ENCODE measurements at regions not wholly inside any gene's neighbourhood (a gene's known extent, or its start where the extent isn't known, plus 50 kb on each side); places are given as distances from the start of the nearest gene placed in this dataset.

DNA sequence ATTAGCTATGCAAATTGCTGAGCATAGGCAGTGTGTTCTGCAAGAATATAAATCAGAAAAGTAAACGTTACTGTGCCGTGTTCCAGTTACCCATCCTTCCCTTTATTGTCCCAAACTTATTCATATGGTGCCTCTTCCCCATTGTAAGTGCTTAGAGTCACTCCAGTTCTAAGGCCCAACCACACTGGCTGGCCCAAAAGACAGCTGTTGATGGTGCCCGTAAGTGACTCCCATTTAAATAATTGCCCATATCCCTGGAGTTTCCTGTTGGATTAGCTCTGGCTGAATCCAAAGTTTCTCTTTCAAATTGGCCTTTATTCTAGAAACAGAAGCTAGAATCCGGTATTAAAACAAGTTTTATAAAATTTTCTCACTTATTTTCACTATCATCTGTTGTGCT, 400.1 kb upstream of the DDHD1 start:
- H3K27ac ChIP-seq, result no peak overlapping the region
- no peaks in the 10 kb centered on the region for H3K4me1 ChIP-seq (ENCODE audit: control insufficient read depth in 1 of 2, insufficient read depth in 1 of 2, low read depth in 1 of 2, low read length in 1 of 2)
- H3K27me3 ChIP-seq, result no peaks in the 10 kb centered on the region
- H3K4me3 ChIP-seq (ENCODE audit: low read depth in 1 of 2, low read length in 1 of 2), result no peak overlapping the region
- H3K36me3 ChIP-seq, result no peaks in the 10 kb centered on the region
- TF ChIP-seq, protein P1, sequence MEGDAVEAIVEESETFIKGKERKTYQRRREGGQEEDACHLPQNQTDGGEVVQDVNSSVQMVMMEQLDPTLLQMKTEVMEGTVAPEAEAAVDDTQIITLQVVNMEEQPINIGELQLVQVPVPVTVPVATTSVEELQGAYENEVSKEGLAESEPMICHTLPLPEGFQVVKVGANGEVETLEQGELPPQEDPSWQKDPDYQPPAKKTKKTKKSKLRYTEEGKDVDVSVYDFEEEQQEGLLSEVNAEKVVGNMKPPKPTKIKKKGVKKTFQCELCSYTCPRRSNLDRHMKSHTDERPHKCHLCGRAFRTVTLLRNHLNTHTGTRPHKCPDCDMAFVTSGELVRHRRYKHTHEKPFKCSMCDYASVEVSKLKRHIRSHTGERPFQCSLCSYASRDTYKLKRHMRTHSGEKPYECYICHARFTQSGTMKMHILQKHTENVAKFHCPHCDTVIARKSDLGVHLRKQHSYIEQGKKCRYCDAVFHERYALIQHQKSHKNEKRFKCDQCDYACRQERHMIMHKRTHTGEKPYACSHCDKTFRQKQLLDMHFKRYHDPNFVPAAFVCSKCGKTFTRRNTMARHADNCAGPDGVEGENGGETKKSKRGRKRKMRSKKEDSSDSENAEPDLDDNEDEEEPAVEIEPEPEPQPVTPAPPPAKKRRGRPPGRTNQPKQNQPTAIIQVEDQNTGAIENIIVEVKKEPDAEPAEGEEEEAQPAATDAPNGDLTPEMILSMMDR (IDR thresholded peaks at IDR 0.05), result no peak
- H3K9me3 ChIP-seq, result no peaks in the 10 kb centered on the region

DNA sequence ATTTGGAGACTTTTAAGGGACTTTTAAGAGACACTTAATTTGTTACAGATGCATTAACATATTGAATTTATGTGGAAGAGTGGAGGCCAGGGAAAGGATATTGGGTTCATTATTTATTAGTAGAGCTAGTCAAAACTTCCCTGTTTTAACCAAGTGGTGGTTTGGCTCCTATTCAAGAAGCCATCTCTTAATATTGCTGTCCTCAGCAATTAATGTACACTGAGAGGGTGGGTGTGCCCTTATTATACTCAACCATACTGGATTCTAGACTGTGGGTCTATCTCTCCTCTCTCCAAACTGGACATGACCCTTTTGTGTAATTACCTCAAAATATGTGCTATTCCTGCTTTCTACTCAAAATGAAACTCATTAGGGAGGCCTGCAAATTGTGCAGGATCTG, 398.7 kb upstream of the DDHD1 start:
- no peaks in the 10 kb centered on the region for H3K36me3 ChIP-seq
- no peaks in the 10 kb centered on the region for H3K4me1 ChIP-seq (ENCODE audit: control insufficient read depth in 1 of 2, insufficient read depth in 1 of 2, low read depth in 1 of 2, low read length in 1 of 2)
- H3K9me3 ChIP-seq, result no peaks in the 10 kb centered on the region
- no peaks in the 10 kb centered on the region for H3K27me3 ChIP-seq
- no peak overlapping the region for H3K4me3 ChIP-seq (ENCODE audit: low read depth in 1 of 2, low read length in 1 of 2)
- TF ChIP-seq, protein P1 (IDR thresholded peaks at IDR 0.05), result no peak
- H3K27ac ChIP-seq, result no peak overlapping the region

DNA sequence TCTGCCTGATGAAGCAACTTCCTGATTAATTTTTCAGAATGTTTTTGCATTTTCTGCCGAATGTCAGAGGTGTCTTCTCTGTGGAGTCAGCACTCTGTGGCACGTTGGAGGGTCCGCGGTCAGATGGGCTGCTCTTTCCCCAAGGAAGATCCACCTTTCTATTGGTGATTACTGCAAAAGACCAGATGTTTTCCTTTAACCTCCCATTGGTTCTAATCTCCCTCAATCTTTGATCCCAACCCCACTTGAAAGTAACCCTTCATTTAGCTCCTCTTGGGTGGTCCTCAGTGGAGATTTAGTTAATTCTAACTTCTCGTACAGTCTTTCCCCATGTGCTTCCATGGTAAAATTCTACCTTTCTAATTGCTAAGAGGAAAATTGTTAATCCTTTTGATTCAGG, 397.7 kb upstream of the DDHD1 start:
- no peaks in the 10 kb centered on the region for H3K27me3 ChIP-seq
- H3K9me3 ChIP-seq, result no peaks in the 10 kb centered on the region
- no peaks in the 10 kb centered on the region for H3K4me1 ChIP-seq (ENCODE audit: control insufficient read depth in 1 of 2, insufficient read depth in 1 of 2, low read depth in 1 of 2, low read length in 1 of 2)
- TF ChIP-seq, protein P1 (IDR thresholded peaks at IDR 0.05), result no peak
- H3K36me3 ChIP-seq, result no peaks in the 10 kb centered on the region
- H3K4me3 ChIP-seq (ENCODE audit: low read depth in 1 of 2, low read length in 1 of 2), result no peak overlapping the region
- H3K27ac ChIP-seq, result no peak overlapping the region

DNA sequence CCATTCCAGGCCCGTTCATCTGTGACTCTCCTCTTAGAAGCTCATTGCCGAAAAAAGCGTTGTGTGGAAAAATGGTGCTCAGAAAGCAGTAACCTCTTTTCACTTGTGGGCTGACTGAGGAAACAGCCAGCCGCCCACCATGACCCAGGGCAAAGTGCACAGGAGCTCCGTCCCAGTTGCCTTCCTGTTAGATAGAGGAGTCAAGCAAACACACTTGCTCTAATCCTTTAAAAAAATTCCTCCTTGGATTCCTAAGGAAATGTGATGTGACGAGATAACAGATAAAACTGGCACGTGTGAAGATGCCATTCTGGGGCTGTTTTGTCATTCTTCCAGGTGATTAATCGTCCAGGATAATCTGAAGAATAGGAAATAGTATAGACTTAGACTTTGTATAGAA, 396.8 kb upstream of the DDHD1 start:
- no peaks in the 10 kb centered on the region for H3K9me3 ChIP-seq
- H3K27ac ChIP-seq, result no peak overlapping the region
- TF ChIP-seq, protein P1 (IDR thresholded peaks at IDR 0.05), result no peak
- H3K4me3 ChIP-seq (ENCODE audit: low read depth in 1 of 2, low read length in 1 of 2), result no peak overlapping the region
- no peaks in the 10 kb centered on the region for H3K27me3 ChIP-seq
- no peaks in the 10 kb centered on the region for H3K36me3 ChIP-seq
- no peaks in the 10 kb centered on the region for H3K4me1 ChIP-seq (ENCODE audit: control insufficient read depth in 1 of 2, insufficient read depth in 1 of 2, low read depth in 1 of 2, low read length in 1 of 2)

DNA sequence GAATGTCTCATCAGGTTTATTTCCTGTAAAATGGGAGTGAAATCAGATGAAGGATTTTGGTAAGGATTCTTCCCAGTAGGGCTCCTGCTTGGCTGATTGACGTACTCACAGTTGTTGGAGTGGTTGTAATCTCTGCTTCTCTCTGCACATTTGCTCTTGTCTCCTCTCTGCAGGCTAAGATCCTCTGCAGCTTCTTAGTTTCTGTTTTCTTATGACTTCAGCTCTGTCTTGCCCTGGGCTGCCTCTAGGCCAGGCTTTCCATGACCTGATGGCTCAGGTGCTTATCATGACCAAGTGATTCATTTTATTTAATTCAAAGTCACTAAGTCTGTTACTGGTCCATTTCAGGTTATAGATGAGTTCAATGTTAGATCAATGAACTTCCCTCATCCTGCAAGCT, 394.5 kb upstream of the DDHD1 start:
- TF ChIP-seq, protein P1 (IDR thresholded peaks at IDR 0.05), result no peak
- H3K4me3 ChIP-seq (ENCODE audit: low read depth in 1 of 2, low read length in 1 of 2), result no peak overlapping the region

DNA sequence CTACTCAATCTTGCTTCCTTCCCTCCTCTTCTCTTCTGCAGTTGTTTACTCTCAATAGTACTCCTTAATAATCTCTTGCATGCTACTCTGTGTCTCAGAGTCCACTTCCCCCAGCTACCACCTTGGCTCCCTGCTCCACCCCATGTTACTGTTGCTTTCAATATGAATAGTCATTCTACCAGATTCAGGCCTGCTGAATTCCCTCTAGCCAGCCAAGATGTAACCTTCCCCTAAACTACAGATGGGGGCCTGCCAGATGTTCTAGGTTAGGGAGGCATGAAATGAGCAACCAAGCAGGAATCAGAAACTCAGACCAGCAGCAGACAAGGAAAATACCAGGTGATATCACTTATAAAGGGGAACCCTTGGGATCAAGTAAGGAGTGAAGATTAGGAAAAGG, 392.1 kb upstream of the DDHD1 start:
- TF ChIP-seq, protein P1 (IDR thresholded peaks at IDR 0.05), result no peak
- Histone ChIP-seq H3K9me3 (no peaks in the 10 kb centered on the region), H3K4me1 (ENCODE audit: control insufficient read depth in 1 of 2, insufficient read depth in 1 of 2, low read depth in 1 of 2, low read length in 1 of 2) (no peaks in the 10 kb centered on the region), H3K36me3 (no peaks in the 10 kb centered on the region), H3K27ac (no peak overlapping the region), H3K27me3 (no peaks in the 10 kb centered on the region), H3K4me3 (ENCODE audit: low read depth in 1 of 2, low read length in 1 of 2) (no peak overlapping the region)

More for the DNA sequence above, 394.5 kb upstream of the DDHD1 start:
- H3K4me1 ChIP-seq (ENCODE audit: control insufficient read depth in 1 of 2, insufficient read depth in 1 of 2, low read depth in 1 of 2, low read length in 1 of 2), result no peaks in the 10 kb centered on the region
- H3K36me3 ChIP-seq, result no peaks in the 10 kb centered on the region
- no peaks in the 10 kb centered on the region for H3K9me3 ChIP-seq
- H3K27ac ChIP-seq, result no peak overlapping the region
- no peaks in the 10 kb centered on the region for H3K27me3 ChIP-seq

Measured in neutrophil (primary cell).